Parathyroid adenoma (tissue), 2 donors: ENCODE measurements at regions not wholly inside any gene's neighbourhood (a gene's known extent, or its start where the extent isn't known, plus 50 kb on each side); places are given as distances from the start of the nearest gene placed in this dataset.

ENCODE experiments used
- H2AFZ ChIP-seq: fragments of 300-600 bp; sonication (generic); one replicate; pipeline ENCODE4 v1.7.0; 2017; ENCODE audit warnings: antibody characterized with exemption, mild to moderate bottlenecking
- H3K27ac ChIP-seq: fragments of 300-600 bp; sonication (generic); one replicate; pipeline ENCODE4 v1.7.0; 2017
- H3K27me3 ChIP-seq: fragments of 300-600 bp; sonication (generic); one replicate; pipeline ENCODE4 v1.7.0; 2017; ENCODE audit warnings: low read length; ENCODE audit not compliant: control insufficient read depth, insufficient read depth
- H3K36me3 ChIP-seq: fragments of 300-600 bp; sonication (generic); one replicate; pipeline ENCODE4 v1.7.0; 2017; ENCODE audit warnings: low read length; ENCODE audit not compliant: control insufficient read depth, insufficient read depth
- H3K4me1 ChIP-seq: fragments of 300-600 bp; sonication (generic); one replicate; pipeline ENCODE4 v1.7.0; 2017; ENCODE audit warnings: control low read depth
- H3K4me2 ChIP-seq: fragments of 300-600 bp; sonication (generic); one replicate; pipeline ENCODE4 v1.7.0; 2017; ENCODE audit warnings: low read length
- H3K4me3 ChIP-seq: fragments of 300-600 bp; sonication (generic); one replicate; pipeline ENCODE4 v1.7.0; 2017; ENCODE audit warnings: low read depth, low read length
- H3K79me2 ChIP-seq: fragments of 300-600 bp; sonication (generic); one replicate; pipeline ENCODE4 v1.7.0; 2017; ENCODE audit warnings: control low read depth
- H3K9ac ChIP-seq: fragments of 300-600 bp; sonication (generic); one replicate; pipeline ENCODE4 v1.7.0; 2017; ENCODE audit warnings: mild to moderate bottlenecking
- H3K9me3 ChIP-seq: fragments of 300-600 bp; sonication (generic); one replicate; pipeline ENCODE4 v1.7.0; 2017; ENCODE audit warnings: low read length; ENCODE audit not compliant: control insufficient read depth
- CTCF ChIP-seq: fragments of 300-600 bp; sonication (generic); IDR thresholded peaks from one replicate; pipeline ENCODE4 v1.7.0; 2017; ENCODE audit warnings: antibody characterized with exemption, mild to moderate bottlenecking
- donor health status: primary hyperparathyroidism.

DNA sequence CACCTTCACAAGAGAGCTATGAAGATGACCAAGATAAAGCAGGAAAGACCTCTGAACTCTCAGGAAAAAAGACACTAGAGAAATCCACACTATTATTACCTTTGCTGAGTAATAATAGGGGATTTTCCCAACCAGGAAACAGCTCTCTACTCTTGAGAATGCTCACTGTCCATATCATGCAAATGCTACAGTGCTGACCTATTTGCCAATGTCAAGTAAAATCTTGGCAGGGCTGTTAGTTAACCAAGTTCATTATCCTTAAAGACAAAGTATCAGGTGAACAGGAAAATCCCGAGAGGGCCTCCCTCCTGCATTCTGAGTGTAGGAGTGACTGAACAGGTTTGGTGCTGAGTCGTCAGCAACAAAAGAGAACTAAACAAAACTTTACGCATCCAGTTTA lies 306.6 kb downstream of the ACTL7B start:
- Histone ChIP-seq H3K4me1 (no peaks in the 10 kb centered on the region), H3K9ac (no peak overlapping the region), H3K27me3 (no peaks in the 10 kb centered on the region), H3K9me3 (no peaks in the 10 kb centered on the region), H3K27ac (no peak overlapping the region), H2AFZ (no peak overlapping the region), H3K79me2 (no peaks in the 10 kb centered on the region), H3K4me3 (no peak overlapping the region), H3K4me2 (no peak overlapping the region), H3K36me3 (no peaks in the 10 kb centered on the region)
- no peak for TF ChIP-seq CTCF

- no peak for TF ChIP-seq CTCF
- Histone ChIP-seq H3K27ac (no peak overlapping the region), H3K9me3 (no peaks in the 10 kb centered on the region), H3K79me2 (no peaks in the 10 kb centered on the region), H3K36me3 (no peaks in the 10 kb centered on the region), H3K9ac (no peak overlapping the region), H2AFZ (no peak overlapping the region), H3K4me1 (no peaks in the 10 kb centered on the region), H3K4me3 (no peak overlapping the region), H3K27me3 (no peaks in the 10 kb centered on the region), H3K4me2 (no peak overlapping the region)
Measured at GRCh38 chr9:108547411-108548135, 308.2 kb downstream of the ACTL7B start.

- Histone ChIP-seq H3K79me2 (no peaks in the 10 kb centered on the region), H3K27me3 (no peaks in the 10 kb centered on the region), H2AFZ (no peak overlapping the region), H3K4me1 (no peaks in the 10 kb centered on the region), H3K9me3 (no peaks in the 10 kb centered on the region), H3K36me3 (no peaks in the 10 kb centered on the region), H3K9ac (no peak overlapping the region), H3K27ac (no peak overlapping the region), H3K4me3 (no peak overlapping the region), H3K4me2 (no peak overlapping the region)
- no peak for TF ChIP-seq CTCF
Measured at GRCh38 chr9:108546215-108546614, 309.6 kb downstream of the ACTL7B start.

DNA sequence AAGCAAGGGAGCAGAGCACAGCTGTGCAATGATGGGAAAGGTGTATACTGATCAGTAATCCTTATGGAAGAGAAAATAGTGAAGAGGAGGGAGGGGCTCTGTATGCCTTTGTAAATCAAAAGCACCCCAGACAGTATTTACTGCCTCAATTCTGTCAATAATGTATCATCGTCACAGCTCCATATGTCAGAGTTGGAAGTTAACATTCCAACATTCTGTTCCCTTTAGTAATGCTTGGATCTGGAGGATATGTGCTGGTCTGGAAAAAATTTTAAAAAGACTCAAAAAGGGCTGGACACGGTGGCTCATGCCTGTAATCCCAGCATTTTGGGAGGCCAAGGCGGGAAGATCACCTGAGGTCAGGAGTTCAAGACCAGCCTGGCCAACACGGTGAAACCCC lies 310.4 kb downstream of the ACTL7B start:
- Histone ChIP-seq H3K9me3 (no peaks in the 10 kb centered on the region), H3K36me3 (no peaks in the 10 kb centered on the region), H2AFZ (no peak overlapping the region), H3K79me2 (no peaks in the 10 kb centered on the region), H3K27me3 (no peaks in the 10 kb centered on the region), H3K4me2 (no peak overlapping the region), H3K27ac (no peak overlapping the region), H3K9ac (no peak overlapping the region), H3K4me1 (no peaks in the 10 kb centered on the region), H3K4me3 (no peak overlapping the region)
- TF ChIP-seq CTCF, result no peak

DNA sequence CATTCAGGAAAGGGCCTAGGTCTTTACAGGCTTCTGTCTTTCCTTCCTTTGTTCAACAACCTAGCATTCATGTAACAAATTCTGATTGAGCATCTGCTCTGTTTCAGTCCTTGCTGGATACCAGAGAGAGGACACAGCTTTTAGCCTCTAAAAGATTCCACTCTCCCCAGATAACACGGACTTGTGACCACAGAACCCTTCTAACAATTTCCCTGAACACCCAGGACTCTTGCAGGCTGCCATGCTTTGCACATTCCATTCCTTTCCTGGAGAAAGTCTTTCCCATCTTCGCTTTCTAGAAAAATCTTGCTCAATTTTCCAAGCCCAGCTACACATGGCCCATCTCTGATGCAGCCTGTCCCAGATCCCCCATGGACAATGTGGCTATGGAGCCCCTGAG lies 310.9 kb downstream of the ACTL7B start:
- TF ChIP-seq CTCF, result no peak
- Histone ChIP-seq H3K4me1 (no peaks in the 10 kb centered on the region), H3K79me2 (no peaks in the 10 kb centered on the region), H3K9me3 (no peaks in the 10 kb centered on the region), H3K4me3 (no peak overlapping the region), H3K27me3 (no peaks in the 10 kb centered on the region), H3K27ac (no peak overlapping the region), H3K9ac (no peak overlapping the region), H3K4me2 (no peak overlapping the region), H2AFZ (no peak overlapping the region), H3K36me3 (no peaks in the 10 kb centered on the region)
